Neural progenitor cell (in vitro differentiated cells): ENCODE measurements at regions not wholly inside any gene's neighbourhood (a gene's known extent, or its start where the extent isn't known, plus 50 kb on each side); places are given as distances from the start of the nearest gene placed in this dataset.
"Not testable (repeated sequence)": the region's sequence is repeated elsewhere in the genome, so short reads cannot be mapped to it uniquely, and the experiment has no call there.

ENCODE experiments used
- DNase-seq: peaks from one replicate; pipeline ENCODE4 v3.0.0-alpha.2; 2016; ENCODE audit warnings: low spot score
- H2AFZ ChIP-seq: fragments of 200-600 bp; sonication (generic); replicated peaks from 2 replicates; pipeline ENCODE4 v1.6.1; 2016; ENCODE audit warnings: antibody characterized with exemption
- H3F3A ChIP-seq: fragments of 200-600 bp; sonication (generic); 2 replicates; pipeline ENCODE4 v1.6.1; 2016; ENCODE audit warnings: antibody characterized with exemption, low read depth
- H3K27ac ChIP-seq: fragments of 200-600 bp; sonication (generic); 2 replicates; pipeline ENCODE4 v1.5.1; 2016; ENCODE audit warnings: mild to moderate bottlenecking
- H3K27me3 ChIP-seq: fragments of 200-600 bp; sonication (generic); 2 replicates; pipeline ENCODE4 v1.6.1; 2016; ENCODE audit warnings: mild to moderate bottlenecking, moderate library complexity
- H3K36me3 ChIP-seq: fragments of 200-600 bp; sonication (generic); 2 replicates; pipeline ENCODE4 v1.5.1; 2016
- H3K4me1 ChIP-seq: fragments of 200-600 bp; sonication (generic); 2 replicates; pipeline ENCODE4 v1.6.1; 2016; ENCODE audit warnings: mixed run types
- H3K4me2 ChIP-seq: fragments of 200-600 bp; sonication (generic); 2 replicates; pipeline ENCODE4 v1.6.1; 2016
- H3K4me3 ChIP-seq: fragments of 200-600 bp; sonication (generic); 2 replicates; pipeline ENCODE4 v1.5.1; 2016
- H3K79me2 ChIP-seq: fragments of 200-600 bp; sonication (generic); 2 replicates; pipeline ENCODE4 v1.6.1; 2016; ENCODE audit warnings: low read depth
- H3K9ac ChIP-seq: fragments of 200-600 bp; sonication (generic); 2 replicates; pipeline ENCODE4 v1.6.1; 2016
- H3K9me3 ChIP-seq: fragments of 200-600 bp; sonication (generic); 2 replicates; pipeline ENCODE4 v1.5.1; 2016; ENCODE audit warnings: low read depth
- H4K20me1 ChIP-seq: fragments of 200-600 bp; sonication (generic); 2 replicates; pipeline ENCODE4 v1.6.1; 2016; ENCODE audit warnings: low read depth
- H3K27ac Mint-ChIP-seq: 3 replicates; pipeline ENCODE4 v1.8.0; 2021; ENCODE audit warnings: mixed read lengths
- H3K27me3 Mint-ChIP-seq: 2 replicates; pipeline ENCODE4 v1.8.0; 2022; ENCODE audit warnings: low read depth, mild to moderate bottlenecking, inconsistent platforms, moderate library complexity, mixed read lengths; ENCODE audit not compliant: insufficient read depth
- H3K36me3 Mint-ChIP-seq: 3 replicates; pipeline ENCODE4 v1.8.0; 2021; ENCODE audit warnings: mixed read lengths
- H3K4me1 Mint-ChIP-seq: 3 replicates; pipeline ENCODE4 v1.8.0; 2021; ENCODE audit warnings: mixed read lengths
- H3K4me3 Mint-ChIP-seq: 3 replicates; pipeline ENCODE4 v1.8.0; 2021; ENCODE audit warnings: mild to moderate bottlenecking, moderate library complexity, mixed read lengths
- H3K9me3 Mint-ChIP-seq: 3 replicates; pipeline ENCODE4 v1.8.0; 2020; ENCODE audit warnings: mixed read lengths
- EZH2 ChIP-seq: fragments of 200-600 bp; sonication (generic); IDR thresholded peaks from 2 replicates; pipeline ENCODE4 v1.6.1; 2017; ENCODE audit warnings: antibody characterized with exemption, mild to moderate bottlenecking, moderate library complexity
- EZH2phosphoT487 ChIP-seq: fragments of 200-600 bp; sonication (generic); IDR thresholded peaks from 2 replicates; pipeline ENCODE4 v1.6.1; 2017; ENCODE audit warnings: antibody characterized with exemption
- TF ChIP-seq, protein P1 (sequence below): fragments of 200-600 bp; sonication (generic); IDR thresholded peaks from 2 replicates; pipeline ENCODE4 v1.5.1; 2017; ENCODE audit warnings: antibody characterized with exemption, mild to moderate bottlenecking

DNA sequence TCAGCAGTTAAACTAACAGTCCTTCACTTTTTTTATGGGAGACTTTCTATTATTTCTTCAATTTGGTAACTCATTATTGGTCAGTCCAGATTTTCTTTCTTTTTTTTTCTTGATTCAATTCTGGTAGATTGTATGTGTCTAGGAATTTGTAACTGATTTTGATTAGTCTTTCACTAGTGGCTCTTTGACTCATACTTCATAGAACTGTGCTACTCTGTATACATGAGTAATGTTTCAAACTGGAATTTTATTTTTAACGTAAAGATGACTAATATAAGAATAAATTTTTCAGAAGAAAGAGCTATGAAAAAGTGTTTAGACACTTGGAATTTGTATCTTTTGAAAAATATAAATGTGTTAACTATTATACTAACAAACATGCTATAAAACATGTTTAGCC, 813.0 kb downstream of the TRAM1L1 start:
- Mint-ChIP-seq H3K4me3 (no peak overlapping the region), H3K4me1 (no peaks in the 10 kb centered on the region), H3K36me3 (no peaks in the 10 kb centered on the region), H3K9me3 (no peaks in the 10 kb centered on the region), H3K27me3 (no peaks in the 10 kb centered on the region), H3K27ac (no peak overlapping the region)
- Histone ChIP-seq H3K4me2 (no peak overlapping the region), H3K4me3 (no peak overlapping the region), H3K36me3 (no peaks in the 10 kb centered on the region), H3K4me1 (no peaks in the 10 kb centered on the region), H3K9me3 (no peaks in the 10 kb centered on the region), H2AFZ (no peak overlapping the region), H3F3A (no peaks in the 10 kb centered on the region), H3K27me3 (no peaks in the 10 kb centered on the region), H3K9ac (no peak overlapping the region), H3K79me2 (no peaks in the 10 kb centered on the region), H3K27ac (no peak overlapping the region), H4K20me1 (no peaks in the 10 kb centered on the region)
- no peak for DNase-seq
- TF ChIP-seq EZH2 = no peak
- TF ChIP-seq EZH2phosphoT487 = no peak
- TF ChIP-seq, protein P1, sequence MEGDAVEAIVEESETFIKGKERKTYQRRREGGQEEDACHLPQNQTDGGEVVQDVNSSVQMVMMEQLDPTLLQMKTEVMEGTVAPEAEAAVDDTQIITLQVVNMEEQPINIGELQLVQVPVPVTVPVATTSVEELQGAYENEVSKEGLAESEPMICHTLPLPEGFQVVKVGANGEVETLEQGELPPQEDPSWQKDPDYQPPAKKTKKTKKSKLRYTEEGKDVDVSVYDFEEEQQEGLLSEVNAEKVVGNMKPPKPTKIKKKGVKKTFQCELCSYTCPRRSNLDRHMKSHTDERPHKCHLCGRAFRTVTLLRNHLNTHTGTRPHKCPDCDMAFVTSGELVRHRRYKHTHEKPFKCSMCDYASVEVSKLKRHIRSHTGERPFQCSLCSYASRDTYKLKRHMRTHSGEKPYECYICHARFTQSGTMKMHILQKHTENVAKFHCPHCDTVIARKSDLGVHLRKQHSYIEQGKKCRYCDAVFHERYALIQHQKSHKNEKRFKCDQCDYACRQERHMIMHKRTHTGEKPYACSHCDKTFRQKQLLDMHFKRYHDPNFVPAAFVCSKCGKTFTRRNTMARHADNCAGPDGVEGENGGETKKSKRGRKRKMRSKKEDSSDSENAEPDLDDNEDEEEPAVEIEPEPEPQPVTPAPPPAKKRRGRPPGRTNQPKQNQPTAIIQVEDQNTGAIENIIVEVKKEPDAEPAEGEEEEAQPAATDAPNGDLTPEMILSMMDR = no peak

DNA sequence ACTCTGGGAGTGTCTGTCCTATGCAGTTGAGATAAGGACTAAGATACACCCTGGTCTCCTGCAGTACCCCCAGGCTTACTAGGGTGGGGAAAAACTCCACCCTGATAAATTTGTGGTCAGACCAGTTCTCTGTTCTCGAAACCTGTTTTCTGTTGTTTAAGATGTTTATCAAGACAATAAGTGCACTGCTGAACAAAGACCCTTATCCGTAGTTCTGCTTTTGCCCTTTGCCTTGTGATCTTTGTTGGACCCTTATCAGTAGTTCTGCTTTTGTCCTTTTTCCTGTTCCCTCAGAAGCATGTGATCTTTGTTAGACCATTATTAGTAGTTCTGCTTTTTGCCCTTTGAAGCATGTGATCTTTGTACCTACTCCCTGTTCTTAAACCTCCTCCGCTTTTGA, 824.4 kb downstream of the TRAM1L1 start:
- H3K27ac Mint-ChIP-seq, H3K79me2 ChIP-seq, H3K4me1 ChIP-seq, H3K27ac ChIP-seq, H2AFZ ChIP-seq, H3K36me3 Mint-ChIP-seq, H3K4me3 ChIP-seq, H3K9ac ChIP-seq, H3K9me3 ChIP-seq, H3K36me3 ChIP-seq, H3K4me3 Mint-ChIP-seq, H3K4me2 ChIP-seq, H4K20me1 ChIP-seq, H3K27me3 ChIP-seq, H3K4me1 Mint-ChIP-seq, H3F3A ChIP-seq, H3K27me3 Mint-ChIP-seq, DNase-seq: not testable (repeated sequence)
- peaks cover 16% of the 10 kb centered on the region for H3K9me3 Mint-ChIP-seq

DNA sequence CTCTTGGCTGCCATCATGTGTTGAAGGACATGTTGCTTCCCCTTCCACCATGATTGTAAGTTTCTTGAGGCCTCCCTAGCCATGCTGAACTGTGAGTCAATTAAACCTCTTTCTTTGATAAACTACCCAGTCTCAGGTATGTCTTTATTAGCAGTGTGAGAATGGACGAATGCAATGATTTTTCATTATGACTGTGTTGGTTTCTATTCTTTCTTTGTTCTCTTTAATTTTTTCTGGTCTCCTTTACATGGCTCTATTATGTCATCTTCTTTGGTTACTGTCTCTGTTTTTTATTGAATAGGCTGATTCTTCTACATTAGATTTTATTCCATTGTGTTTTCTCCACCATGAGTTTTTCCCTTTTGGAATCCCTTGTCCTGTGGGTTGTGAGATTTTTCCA, 840.6 kb downstream of the TRAM1L1 start:
- Mint-ChIP-seq H3K9me3 (no peaks in the 10 kb centered on the region), H3K27me3 (no peaks in the 10 kb centered on the region), H3K4me1 (no peaks in the 10 kb centered on the region), H3K27ac (no peak overlapping the region), H3K4me3 (no peak overlapping the region), H3K36me3 (no peaks in the 10 kb centered on the region)
- H3K36me3 ChIP-seq = no peaks in the 10 kb centered on the region
- no peaks in the 10 kb centered on the region for H4K20me1 ChIP-seq
- no peak overlapping the region for H3K27ac ChIP-seq
- TF ChIP-seq, protein P1 = no peak
- no peak overlapping the region for H2AFZ ChIP-seq
- no peaks in the 10 kb centered on the region for H3K9me3 ChIP-seq
- H3K9ac ChIP-seq = no peak overlapping the region
- no peaks in the 10 kb centered on the region for H3K4me1 ChIP-seq
- no peak overlapping the region for H3K4me2 ChIP-seq
- no peak for DNase-seq
- H3K4me3 ChIP-seq = no peak overlapping the region
- no peaks in the 10 kb centered on the region for H3K27me3 ChIP-seq
- no peaks in the 10 kb centered on the region for H3F3A ChIP-seq
- H3K79me2 ChIP-seq = no peaks in the 10 kb centered on the region

DNA sequence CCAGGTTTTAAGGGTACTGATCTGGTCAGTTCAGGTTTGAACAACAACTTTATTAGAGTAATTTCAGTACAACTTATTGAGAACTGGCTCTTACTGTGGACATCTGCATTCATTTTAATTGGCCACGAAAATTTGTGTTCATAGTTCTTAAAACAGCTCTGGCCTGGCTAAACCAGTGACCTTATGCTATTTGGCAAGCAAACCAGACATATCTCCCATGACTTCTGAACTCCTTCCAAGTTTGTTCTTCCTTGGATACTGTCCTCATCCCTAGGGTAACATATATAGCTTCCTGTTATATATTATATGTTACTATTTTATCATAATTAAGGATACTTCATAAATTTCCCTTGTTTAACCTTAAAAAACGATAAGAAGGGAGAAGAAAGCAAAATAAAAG, 841.9 kb downstream of the TRAM1L1 start:
- H3K4me3 Mint-ChIP-seq = no peak overlapping the region
- H4K20me1 ChIP-seq = no peaks in the 10 kb centered on the region
- no peak overlapping the region for H3K9ac ChIP-seq
- no peak overlapping the region for H3K4me3 ChIP-seq
- H3K27me3 Mint-ChIP-seq = no peaks in the 10 kb centered on the region
- H3K36me3 ChIP-seq = no peaks in the 10 kb centered on the region
- TF ChIP-seq EZH2phosphoT487 (no peak), EZH2 (no peak)
- TF ChIP-seq, protein P1 = no peak
- no peak overlapping the region for H2AFZ ChIP-seq
- no peaks in the 10 kb centered on the region for H3K36me3 Mint-ChIP-seq
- no peaks in the 10 kb centered on the region for H3K4me1 ChIP-seq
- H3K9me3 Mint-ChIP-seq = no peaks in the 10 kb centered on the region
- H3K79me2 ChIP-seq = no peaks in the 10 kb centered on the region
- H3K9me3 ChIP-seq = no peaks in the 10 kb centered on the region
- no peaks in the 10 kb centered on the region for H3K27me3 ChIP-seq
- H3K4me2 ChIP-seq = no peak overlapping the region
- H3K27ac Mint-ChIP-seq = no peak overlapping the region
- H3K4me1 Mint-ChIP-seq = no peaks in the 10 kb centered on the region
- DNase-seq = no peak
- no peaks in the 10 kb centered on the region for H3F3A ChIP-seq
- H3K27ac ChIP-seq = no peak overlapping the region
